ENCODE measurements at regions not wholly inside any gene's neighbourhood (a gene's known extent, or its start where the extent isn't known, plus 50 kb on each side); places are given as distances from the start of the nearest gene placed in this dataset.

DNA sequence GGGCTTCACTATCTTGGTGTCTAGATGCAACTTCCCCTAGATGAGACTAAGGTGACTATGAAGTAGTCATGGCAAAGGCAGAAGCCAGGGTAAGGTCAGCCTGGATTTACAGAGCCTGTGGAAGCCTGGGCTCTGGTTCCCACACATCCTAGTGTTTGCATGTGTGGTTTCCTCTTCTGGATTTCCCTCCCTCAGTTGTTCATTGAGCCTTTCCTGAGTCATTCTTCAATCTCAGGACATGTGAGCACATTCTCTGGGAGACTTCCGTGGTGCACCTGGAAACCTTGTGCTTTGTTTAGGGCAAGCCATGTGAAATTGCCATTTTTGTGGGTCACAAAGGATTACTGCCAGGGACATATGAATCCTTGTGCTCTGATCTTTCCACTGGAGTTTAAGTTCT lies 236.6 kb downstream of the C12orf75 start:
- no peak for DNase-seq (ENCODE audit: low spot score)
- TF ChIP-seq, protein P1, sequence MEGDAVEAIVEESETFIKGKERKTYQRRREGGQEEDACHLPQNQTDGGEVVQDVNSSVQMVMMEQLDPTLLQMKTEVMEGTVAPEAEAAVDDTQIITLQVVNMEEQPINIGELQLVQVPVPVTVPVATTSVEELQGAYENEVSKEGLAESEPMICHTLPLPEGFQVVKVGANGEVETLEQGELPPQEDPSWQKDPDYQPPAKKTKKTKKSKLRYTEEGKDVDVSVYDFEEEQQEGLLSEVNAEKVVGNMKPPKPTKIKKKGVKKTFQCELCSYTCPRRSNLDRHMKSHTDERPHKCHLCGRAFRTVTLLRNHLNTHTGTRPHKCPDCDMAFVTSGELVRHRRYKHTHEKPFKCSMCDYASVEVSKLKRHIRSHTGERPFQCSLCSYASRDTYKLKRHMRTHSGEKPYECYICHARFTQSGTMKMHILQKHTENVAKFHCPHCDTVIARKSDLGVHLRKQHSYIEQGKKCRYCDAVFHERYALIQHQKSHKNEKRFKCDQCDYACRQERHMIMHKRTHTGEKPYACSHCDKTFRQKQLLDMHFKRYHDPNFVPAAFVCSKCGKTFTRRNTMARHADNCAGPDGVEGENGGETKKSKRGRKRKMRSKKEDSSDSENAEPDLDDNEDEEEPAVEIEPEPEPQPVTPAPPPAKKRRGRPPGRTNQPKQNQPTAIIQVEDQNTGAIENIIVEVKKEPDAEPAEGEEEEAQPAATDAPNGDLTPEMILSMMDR (IDR thresholded peaks at IDR 0.05): no peak
- no peak for ATAC-seq (ENCODE audit: low FRiP score)

DNA sequence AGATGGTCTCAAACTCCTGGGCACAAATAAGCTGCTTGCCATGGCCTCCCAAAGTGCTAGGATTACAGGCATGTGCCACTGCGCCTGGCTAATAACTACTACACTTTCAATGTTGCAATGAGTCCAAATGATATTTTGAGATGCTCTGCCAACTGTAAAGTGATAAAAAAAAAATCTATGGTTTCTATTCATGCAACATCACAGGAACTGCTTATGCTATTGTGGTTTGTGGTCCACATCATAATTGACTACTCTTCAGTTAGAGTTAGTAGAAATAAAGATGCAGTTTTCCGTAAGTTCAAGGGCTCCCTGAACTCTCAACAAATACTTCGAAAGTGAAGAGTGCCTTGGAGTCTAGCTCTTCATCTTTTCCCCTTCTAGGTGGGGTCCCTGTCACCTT lies 239.4 kb downstream of the C12orf75 start:
- ATAC-seq (ENCODE audit: low FRiP score): no peak
- DNase-seq (ENCODE audit: low spot score): no peak
- TF ChIP-seq, protein P1 (IDR thresholded peaks at IDR 0.05): no peak

DNA sequence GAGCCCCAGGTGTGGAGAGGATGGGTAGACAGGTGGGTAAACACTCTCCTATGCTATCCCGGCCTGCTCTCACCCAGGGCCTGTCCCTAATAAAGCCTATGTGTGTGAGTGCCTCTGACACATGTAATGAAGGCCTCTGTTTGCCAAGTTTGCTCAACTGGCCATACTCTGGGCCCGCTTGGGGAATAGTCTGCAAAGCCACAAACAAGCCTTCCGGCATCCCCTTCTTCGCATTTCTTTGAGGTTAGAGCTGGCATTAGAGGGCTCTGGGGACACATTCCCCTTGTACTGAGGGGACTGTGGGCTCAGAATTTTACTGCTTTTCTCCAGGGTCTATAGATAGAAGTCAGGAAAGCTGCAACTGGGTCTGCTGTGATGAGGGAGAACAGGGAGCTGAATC lies 240.5 kb downstream of the C12orf75 start:
- DNase-seq (ENCODE audit: low spot score) (no peak), ATAC-seq (ENCODE audit: low FRiP score) (no peak)
- TF ChIP-seq, protein P1 (IDR thresholded peaks at IDR 0.05): no peak

DNA sequence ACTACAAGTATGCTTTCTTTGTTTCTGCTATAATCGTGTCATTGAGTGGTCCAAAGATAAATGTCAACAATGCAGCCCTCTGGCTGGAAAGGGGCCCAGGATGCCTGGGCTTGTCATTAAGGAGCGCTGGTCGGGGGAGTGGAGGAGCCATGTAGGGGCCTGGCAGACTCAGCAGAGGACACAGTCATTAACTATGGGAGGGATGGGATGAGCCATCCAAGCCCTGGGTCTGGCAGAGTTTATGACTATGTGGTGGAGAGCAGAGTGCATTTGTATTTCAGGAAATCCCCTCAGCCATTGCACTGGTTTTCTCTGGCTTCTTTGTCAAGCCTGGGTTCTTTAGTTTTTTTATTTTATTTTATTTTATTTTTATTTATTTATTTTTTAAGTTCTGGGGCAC lies 243.1 kb downstream of the C12orf75 start:
- no peak for DNase-seq (ENCODE audit: low spot score)
- no peak for ATAC-seq (ENCODE audit: low FRiP score)
- TF ChIP-seq, protein P1 (IDR thresholded peaks at IDR 0.05): no peak

DNA sequence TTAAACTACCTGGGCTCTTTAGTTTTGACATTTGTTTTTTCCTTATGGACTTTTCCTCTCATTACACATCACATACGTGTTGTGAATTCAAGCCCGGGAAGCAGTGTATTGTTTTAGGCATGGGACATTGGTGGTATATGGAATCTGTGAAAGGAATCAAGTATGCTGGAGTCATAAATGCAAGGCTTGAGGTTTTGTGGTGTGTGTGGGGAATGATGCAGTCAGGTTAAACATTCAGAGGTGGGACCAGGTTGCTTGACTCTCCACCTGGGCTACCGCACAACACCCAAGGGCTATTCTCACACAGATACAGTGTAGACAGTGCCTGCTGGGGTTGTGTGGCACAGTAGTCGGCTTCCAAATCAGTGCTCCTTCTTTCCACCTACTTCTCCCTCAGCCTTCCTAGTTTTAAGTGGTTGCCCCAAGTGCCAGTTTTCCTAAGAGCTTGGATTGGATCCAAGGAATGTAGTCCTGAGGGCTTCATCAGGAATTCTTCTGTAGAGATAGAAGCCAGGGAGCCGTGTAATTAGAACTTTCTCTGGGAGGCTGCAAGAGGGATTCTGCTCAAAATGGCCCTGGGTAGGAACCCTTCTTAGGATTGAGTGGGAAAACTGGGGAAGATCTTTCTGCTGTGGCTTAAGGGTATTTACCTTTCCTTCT lies 243.7 kb downstream of the C12orf75 start:
- TF ChIP-seq, protein P1 (IDR thresholded peaks at IDR 0.05): no peak
- ATAC-seq (ENCODE audit: low FRiP score) (no peak), DNase-seq (ENCODE audit: low spot score) (no peak)

DNA sequence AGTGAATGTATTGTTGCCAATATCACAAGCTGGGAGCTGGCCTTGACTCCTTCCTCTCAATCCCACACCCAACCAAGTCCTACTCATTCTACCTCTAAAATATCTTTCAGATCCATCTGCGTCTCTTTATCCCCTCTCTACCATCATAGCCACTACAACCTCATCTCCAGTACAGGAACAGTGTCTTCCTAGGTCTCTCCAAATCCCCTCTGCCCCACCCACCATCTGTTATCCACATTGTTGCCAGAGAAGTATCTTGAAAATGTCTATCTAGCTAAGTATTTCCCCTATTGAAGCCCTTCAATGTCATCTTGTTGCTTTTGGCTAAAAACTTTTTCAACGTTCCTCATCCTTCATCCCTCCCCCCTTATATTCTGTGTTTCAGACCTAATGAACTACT lies 244.7 kb downstream of the C12orf75 start:
- no peak for DNase-seq (ENCODE audit: low spot score)
- TF ChIP-seq, protein P1 (IDR thresholded peaks at IDR 0.05): no peak
- ATAC-seq (ENCODE audit: low FRiP score): no peak

DNA sequence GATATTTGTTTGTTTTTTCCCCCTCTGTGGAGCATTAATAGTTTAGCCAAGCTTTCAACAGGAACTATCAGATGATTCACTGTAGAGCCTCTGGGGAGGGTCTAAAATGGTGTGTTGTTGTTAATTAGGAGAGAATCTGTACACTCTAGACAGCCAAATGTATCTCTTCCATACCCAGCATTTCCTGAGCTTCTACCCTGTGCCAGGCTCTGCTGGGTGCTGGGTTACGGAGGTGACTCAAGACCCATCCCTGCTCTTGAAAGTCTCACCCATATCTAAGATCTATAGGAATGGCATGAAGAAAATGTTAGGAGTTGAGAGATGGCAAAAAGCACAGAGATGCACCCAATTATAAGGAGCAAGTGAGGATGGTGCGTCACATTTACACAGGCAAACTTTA lies 245.8 kb downstream of the C12orf75 start:
- ATAC-seq (ENCODE audit: low FRiP score) (no peak), DNase-seq (ENCODE audit: low spot score) (no peak)
- TF ChIP-seq, protein P1 (IDR thresholded peaks at IDR 0.05): no peak

All from omental fat pad (tissue), 3 donors.